SHP77 (cell line): ENCODE measurements at regions not wholly inside any gene's neighbourhood (a gene's known extent, or its start where the extent isn't known, plus 50 kb on each side); places are given as distances from the start of the nearest gene placed in this dataset.

ENCODE experiments used
- DNase-seq, 2 experiments: peaks; one replicate each; lab custom pipeline; 2025; lab: John Stamatoyannopoulos, UW

- DNase-seq, result no peak
Observed at GRCh38 chr11:95690100-95690499, 99.5 kb downstream of the FAM76B start.

DNA sequence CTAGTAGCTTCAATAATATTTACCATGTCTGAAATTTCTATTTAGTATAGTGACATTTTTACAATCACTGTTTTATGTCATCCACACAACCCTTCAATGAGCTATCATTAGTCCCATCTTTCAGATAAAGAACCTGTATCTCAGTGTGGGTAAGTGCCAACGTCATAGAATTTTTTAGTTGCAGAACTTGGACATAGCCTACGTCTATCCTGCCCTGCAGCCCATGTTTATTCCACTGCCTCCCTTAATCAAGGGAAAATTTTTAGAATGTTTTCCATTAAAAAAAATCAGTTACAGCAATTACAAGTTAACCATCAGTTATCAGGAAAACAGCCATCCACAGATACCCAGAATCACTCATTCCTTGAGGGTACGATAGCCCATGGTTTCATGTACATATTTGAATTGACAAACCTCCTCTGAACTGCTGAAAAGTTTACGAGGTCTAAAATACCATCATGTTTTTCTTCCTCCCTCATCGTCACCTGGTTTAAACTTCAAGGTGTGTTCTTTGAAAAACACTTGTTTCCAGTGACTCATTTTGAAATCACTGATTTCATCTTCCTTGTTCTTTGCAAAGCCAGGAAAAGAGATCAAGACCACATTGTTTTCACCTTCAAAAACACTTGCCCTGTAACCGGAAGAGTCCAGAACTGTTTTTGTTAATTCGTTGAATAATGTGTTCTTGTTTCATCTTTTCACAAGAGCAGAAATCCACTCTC is 100.9 kb downstream of the FAM76B start:
- no peak for DNase-seq

DNA sequence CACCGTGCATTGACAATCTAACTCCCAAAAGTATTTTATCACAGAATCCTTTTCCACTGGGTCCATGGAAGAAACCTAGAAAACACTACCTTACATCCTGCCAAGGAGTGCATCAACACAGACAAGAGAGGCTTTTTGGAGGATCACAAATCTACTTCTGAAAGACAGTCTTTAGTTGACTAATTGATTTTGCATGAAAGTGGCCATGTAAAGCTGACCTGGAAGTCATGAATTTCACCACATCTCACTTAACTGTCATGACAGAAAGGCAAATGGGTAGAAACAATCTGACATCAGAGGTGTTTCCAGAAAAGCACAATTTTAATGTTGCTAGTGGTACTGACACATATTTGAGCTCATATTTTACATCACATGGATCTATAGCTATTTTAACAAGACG is 101.6 kb downstream of the FAM76B start:
- no peak for DNase-seq

DNA sequence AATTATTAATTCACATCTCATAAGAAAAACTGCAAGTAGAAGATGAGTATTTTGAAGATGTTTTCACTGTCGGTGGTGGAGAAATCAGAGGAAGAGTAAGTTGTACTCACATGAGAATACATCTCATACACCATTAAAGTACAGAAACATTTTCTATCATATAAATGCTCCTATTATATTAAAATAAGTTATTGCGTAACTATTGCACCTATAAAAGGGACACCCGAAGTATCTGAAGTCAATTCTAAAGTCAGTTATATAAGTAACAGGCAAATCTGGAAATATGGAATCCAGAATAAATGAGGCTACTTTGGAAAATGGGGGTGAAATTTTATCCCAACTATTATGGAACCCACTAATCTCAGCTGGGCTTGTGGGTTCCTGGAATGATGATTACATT is 103.3 kb downstream of the FAM76B start:
- no peak for DNase-seq

GRCh38 chr11:95684701-95685100 is 104.9 kb downstream of the FAM76B start:
- DNase-seq, result no peak

DNA sequence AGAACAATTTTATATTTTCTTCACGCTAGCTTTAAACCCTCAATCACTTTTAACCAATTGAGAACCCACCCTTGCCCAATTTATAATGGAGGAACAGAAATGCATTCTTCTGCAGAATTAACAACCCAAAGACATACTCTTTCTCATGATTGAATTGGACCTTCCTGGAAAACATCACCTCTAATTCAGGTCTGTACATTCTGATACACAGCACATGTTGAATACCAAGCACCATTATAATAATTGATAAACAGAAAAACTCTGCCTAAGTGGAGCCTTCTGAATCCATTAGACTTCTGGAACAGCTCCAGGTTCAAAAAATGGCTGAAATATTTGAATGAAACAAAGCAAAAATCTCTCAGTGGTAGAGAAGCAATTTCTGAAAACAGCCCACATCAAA is 105.4 kb downstream of the FAM76B start:
- DNase-seq, result no peak

- no peak for DNase-seq
Observed at GRCh38 chr11:95682552-95682951, 107.0 kb downstream of the FAM76B start.

DNA sequence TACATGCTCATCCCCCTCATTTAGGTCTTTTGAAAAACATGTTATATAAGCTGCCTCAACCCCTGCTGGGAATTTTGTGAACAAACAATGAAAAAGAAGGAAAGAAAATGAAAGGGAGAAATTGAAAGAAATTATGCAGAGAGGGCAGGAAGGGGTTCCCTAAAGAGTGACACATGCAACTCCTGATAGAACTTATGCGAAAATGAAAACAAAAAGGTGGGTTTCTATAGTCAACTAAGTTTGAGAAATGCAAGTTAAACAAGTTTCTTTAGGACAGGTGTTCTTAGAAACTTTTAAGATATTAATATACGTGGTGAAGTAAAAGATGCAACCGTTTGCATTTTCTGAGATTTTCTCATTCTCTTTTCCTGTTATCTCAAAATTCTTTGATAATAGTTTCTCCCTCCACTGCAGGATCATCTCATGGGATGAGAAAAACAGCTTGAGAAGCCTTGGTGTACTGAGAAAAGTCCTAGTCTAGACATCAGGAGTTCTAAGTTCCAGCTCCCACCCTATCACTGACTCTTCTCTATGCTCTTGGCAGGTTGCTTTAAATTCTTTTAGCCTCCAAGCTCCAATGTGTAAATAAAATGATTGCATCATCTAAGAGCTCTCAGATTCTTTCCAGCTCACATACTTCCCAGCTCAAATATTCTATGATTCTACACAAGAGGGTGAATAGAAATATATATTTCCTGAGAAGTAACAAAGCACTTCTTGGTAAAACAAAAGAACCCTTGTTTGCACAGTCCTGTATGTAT is 109.2 kb downstream of the FAM76B start:
- no peak for DNase-seq

DNA sequence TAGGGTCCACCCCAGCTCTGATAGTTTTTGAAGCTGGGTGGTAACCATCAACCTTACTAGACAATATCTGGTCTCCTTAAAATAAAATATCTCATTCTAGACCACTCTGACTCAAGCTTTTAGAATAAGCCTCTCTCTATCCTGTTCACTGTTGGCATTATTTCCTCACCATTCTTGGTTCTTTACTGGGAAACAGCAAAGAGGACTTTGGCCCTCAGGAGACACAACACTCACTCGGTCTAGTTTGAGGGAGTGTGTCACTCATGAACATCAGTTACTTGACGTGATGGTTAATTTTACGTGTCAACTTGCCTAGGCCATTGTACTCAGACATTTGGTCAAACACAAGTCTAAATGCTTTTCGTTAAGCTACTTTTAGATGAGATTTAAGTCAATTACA is 110.6 kb downstream of the FAM76B start:
- DNase-seq, result no peak

DNA sequence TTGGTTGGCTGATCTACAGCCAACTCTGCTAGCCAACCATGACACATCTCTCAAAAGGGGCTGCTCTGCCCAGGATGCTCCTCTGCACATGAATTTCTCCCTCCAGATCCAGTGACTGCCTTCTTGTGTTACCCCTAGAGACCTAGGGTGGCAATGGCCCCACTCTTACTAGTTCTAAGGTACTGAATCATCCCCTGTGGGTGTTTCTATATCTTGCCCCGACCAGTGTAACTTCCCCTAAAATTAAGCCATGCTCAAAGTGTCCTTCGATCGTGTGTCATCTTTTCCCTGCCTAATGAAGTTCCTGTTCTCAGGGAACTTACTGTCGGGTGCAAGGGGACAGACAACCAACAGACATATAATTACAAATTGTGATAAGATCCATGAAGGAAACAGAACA is 113.3 kb downstream of the FAM76B start:
- no peak for DNase-seq

DNA sequence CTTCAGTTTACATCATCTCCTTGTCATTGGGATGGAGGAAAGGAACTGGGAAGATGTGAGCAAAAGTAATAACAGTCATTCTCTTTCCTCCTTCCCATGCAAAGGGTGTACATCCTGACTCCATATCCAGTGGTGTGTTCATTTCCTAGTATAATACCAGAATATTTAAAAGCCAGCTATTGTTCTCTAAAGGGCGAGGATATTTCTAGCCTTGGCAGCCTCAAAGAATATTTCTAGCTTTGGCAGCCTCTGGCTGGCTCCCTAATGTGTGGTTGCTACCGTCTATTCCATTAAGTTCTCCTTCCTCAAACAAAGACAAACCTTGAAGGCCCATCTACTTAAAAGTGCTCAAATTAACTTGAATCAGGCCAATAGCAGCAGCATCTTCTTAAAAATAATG is 114.0 kb downstream of the FAM76B start:
- no peak for DNase-seq

GRCh38 chr11:95674657-95675358 is 114.8 kb downstream of the FAM76B start:
- no peak for DNase-seq

GRCh38 chr11:95671768-95672167 is 117.8 kb downstream of the FAM76B start:
- DNase-seq, result no peak

DNA sequence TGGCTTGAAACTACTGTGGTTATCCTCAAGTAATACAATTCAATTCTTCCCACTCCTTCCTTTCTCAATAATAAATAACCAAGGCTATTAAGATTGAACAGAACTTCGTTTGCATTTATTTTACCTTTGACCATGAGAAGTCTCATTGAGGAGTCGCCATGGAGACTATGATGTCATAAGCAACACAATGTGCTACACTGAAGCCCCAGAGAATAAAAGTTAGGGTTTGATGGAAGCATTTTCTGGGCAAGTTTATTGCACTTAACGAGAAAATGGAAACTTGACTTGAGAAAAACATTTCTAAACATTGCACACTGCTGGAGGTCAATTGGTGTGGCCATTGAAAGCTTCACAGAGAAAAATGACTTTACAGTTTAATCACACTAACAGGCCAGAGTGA is 121.5 kb downstream of the FAM76B start:
- no peak for DNase-seq

DNA sequence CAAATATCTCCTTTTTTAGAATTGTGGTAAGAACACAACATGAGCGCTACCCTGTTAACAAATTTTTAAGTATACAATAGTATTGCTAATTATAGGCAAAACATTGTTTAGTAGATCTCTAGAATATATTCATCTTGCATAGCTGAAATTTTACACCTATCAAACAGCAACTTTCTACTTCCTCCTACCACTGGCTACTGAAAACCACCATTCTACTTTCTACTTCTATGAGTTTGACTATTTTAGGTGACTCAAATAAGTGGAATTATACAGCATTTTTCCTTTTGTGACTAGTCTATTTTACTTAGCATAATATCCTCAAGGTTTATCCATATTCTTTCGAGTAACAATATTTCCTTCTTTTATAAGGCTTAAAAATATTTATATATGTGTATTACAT is 128.4 kb downstream of the FAM76B start:
- no peak for DNase-seq

DNA sequence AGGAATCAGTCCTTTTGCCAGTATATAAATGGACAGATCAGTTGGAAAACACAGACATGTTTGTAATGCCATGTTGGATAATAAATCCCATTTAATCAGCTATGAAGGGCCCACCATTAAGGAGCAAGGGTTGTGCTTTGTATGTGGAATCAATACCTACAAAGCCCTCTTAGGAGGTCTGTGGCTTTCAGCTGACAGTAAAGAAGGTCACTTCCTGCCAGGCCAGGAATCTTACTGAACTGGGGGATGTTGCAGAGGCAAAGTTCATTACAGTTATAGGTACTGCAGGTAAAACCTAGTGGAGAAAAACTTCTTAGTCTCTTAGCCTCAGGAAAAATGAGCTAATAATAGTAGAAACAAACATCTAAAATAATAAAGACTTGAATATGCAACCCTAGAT is 129.5 kb downstream of the FAM76B start:
- no peak for DNase-seq

- no peak for DNase-seq
Observed at GRCh38 chr11:95659088-95659487, 130.5 kb downstream of the FAM76B start.

DNA sequence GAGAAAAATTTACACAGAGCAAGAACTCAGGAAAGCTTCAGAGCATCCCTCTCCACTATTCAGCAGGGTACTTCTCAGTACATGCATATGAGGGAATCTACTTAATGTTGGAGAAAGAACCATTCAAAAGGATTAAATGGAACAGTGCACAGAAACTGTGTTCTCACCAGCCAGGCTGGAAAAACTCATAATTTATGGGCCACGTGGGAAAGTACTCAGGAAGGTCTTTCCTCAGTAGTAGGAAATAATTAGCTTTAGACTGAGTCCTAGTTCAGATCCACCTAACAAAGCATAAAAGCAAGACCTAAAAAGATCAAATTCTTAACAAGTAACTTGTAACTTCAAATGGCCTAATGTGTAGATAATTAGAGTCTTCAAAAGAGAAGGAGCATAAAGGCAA is 134.0 kb downstream of the FAM76B start:
- DNase-seq, result no peak

GRCh38 chr11:95653680-95654079 is 135.9 kb downstream of the FAM76B start:
- DNase-seq, result no peak

DNA sequence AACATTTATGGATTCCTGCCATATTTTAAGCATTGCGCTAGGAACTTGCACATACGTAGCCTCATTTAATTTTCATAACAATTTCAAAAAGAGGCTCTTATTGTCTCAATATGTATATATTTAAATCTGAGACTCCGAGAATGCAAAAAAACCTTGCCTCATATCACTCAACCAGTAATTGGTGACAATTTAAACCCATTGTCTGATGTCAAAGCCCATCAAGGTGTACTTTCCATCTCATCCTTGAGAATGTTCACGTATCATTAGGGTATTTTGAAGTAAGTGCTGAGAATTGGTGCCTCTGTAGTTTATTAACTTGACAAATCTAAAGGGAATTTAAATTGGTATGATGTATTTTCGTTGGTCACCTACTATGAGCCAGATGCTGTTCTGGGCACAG is 136.5 kb downstream of the FAM76B start:
- no peak for DNase-seq

DNA sequence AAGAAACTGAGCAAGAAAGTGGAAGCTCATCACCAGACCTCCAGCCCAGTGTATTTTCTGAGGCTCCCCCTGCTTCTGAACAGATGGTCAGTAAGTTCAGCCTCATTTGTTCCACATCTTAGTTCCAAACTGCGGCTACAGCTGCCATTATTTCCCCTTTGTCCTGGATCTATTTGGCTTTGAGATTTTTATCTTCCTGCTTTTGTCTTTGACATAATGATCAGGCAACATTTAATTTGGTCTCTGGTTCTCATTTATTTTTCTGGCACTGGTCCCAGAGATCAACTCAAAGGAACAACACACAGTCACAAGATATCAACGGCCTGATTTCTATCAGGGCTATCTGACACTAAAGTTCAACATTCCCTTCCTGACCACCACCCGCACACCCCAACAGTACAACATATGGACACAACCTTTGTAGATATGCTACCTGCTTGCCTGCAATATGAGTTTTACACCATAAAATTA is 137.5 kb downstream of the FAM76B start:
- DNase-seq, result no peak

DNA sequence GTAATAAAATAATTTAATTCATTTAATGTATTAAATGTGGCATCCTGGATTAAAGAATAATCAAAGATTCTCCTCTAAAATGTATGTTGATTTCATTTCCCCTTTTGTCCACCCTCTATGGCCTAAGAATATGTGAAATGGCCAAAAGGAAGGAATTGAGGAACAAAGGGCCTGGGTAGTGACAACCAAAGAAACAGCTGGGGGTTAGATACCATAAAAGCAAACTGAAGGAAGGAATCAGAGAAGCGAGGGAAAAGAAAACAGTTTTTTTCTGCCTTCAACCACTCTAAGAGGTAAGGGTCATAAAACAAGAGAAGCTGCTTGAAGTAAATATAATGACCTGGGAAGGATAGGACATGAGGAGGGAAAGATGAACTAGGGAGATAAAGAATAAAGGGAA is 139.3 kb downstream of the FAM76B start:
- no peak for DNase-seq

- DNase-seq, result no peak
Observed at GRCh38 chr11:95647871-95648270, 141.7 kb downstream of the FAM76B start.
